ENCODE measurements at regions not wholly inside any gene's neighbourhood (a gene's known extent, or its start where the extent isn't known, plus 50 kb on each side); places are given as distances from the start of the nearest gene placed in this dataset.
"Not testable (repeated sequence)": the region's sequence is repeated elsewhere in the genome, so short reads cannot be mapped to it uniquely, and the experiment has no call there.

GRCh38 chr4:66225539-66225938, 555.2 kb upstream of the EPHA5 start:
- DNase-seq, result no peak

DNA sequence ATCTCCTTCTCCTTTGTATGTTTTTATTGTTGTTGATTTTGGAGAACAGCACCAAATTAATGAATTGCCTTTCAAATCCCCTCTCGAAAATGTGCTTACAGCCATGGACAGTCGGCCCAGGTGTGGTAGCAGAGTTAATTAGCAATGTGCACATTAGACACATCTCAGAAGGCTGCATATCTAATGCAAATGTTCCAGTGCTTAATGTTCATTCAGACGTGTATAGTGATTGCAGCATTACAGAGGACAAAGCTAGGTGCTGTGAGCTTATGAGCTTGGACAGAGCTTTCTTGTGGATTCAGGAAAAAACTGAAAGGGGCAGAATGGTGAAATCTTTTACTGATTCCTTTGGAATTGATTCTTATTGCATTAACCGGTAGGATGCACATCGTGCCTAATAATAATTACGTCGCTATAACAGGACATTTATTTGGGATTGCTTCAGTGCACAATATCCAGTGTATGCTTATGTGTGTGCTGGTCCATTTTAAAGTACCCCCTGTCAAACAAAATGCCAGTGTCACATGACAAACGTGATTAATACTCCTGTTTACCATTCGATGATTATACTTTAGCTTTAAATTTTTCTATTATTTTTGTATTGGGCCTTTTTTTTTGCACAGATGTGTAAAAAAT, 552.9 kb upstream of the EPHA5 start:
- DNase-seq, result no peak

DNA sequence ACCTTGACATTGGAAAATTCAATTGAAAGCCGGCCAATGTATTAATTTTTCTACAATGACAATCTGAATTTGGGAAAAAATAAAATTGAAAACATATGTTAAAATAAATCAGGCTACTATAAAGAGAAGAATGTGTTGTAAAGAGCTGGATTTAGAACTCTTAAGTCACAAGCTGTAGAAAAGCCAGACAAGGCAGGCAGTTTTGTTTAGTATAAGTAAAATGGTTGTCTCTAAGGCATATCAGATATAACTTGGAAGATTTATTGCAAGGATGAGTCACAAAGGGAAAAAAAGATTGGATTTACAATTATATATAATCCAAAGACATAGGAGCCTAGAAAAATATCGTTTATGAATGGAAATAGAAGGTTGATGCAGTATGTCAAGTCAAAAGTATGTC, 549.1 kb upstream of the EPHA5 start:
- DNase-seq, result no peak

GRCh38 chr4:66216252-66216651, 546.0 kb upstream of the EPHA5 start:
- DNase-seq, result no peak

DNA sequence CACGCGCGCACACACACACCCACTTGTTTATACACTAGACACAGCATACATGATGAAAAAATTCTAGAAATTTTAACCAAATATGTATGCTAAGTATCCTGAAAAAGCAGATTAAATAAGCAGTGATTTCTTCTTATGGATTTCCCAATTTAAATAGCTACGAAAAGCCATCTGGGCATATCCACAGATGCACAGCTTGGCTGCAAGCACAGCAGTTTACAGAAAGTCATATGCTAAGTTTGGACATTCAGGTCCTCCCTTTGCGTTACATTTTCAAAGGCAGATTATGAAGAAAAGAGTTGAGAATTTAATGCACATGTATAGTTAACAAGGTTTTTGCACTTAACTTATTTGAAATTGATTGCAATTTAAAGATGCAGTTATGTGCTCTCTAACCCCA, 542.2 kb upstream of the EPHA5 start:
- DNase-seq, result no peak

GRCh38 chr4:66204534-66205247, 534.4 kb upstream of the EPHA5 start:
- no peak for DNase-seq

- DNase-seq, result no peak
Measured at GRCh38 chr4:66202870-66203269, 532.6 kb upstream of the EPHA5 start.

DNA sequence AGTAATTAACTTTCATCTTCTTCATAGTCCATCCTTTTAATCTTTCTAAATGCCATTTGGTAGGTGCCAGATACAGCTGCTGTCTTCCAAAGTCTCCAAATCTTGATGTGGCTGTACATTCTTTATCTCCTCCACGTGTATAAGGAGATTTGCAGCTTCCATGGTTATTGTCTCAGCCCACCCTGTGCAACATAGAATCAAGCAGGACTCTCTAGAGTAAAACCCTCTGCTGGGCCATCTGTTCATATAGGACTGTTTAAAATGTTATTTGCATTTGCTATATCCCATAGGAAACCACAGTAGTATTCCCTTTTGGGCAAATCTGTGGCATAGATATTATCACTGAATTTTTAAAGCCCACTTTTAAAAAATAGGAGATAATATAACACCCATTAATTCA, 527.2 kb upstream of the EPHA5 start:
- no peak for DNase-seq

- no peak for DNase-seq
Measured at GRCh38 chr4:66193487-66193886, 523.2 kb upstream of the EPHA5 start.

DNA sequence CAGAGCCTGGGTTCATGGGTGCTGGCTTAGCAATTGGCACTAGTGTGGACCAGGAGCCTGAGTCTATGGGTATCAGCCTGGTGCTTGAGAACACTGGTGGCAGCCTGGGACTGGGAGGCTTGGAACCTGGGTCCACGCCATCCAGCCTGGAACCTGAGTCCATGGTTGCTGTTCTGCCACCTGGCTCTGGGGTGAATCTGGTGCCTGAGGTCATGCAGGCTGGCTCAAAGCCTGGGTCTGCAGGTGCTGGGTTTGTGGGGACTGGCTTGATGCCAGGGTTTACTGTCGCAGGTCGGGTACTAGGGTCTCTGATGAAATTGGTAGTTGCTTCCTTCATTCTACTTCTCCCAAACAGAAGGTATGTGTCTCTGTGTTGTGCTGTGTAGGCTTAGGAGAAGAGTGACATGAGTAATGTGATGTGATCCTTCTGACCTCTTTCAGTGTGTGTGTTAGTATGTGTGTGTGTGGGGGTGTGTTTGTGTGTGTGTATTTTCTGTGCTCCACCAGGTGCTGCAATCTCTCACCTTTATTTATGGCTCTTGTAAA, 517.0 kb upstream of the EPHA5 start:
- DNase-seq, result no peak

DNA sequence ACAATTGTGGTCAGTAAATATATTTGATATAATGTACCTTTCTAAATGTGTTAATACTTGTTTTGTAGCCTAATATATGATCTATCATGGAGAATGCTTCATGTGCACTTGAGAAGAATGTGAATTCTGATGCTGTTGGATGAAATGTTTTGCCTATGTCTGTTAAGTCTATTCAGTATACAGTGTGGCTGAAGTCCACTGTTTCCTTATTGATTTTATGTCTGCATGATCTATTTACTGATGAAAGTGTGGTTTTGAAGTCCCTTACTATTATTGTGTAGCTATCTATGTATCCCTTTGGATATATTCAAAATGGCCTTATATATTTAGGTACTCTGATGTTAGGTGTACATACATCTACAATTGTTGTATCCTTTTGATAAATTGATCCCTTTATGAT, 515.8 kb upstream of the EPHA5 start:
- no peak for DNase-seq

GRCh38 chr4:66182636-66183035, 512.3 kb upstream of the EPHA5 start:
- DNase-seq, result no peak

- DNase-seq, result no peak
Measured at GRCh38 chr4:66178906-66179305, 508.6 kb upstream of the EPHA5 start.

DNA sequence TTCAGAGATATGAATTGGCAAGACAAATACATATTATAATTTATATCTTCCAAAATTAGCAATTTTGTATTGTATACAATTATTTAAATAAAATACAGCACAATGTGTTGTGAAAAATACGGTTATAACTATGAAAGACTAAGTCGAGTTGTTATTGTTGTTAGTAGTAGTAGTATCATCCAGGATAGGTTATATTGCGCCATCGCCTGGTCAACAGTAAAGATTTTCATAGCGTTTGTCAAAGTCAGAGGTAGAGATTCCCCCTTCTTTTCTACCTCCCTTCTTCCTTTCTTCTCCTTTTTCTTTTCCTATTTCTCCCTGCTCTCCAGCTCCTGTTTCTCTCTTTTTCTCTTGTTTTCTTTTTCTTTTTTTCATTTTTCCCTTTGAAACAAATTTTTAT, 499.1 kb upstream of the EPHA5 start:
- no peak for DNase-seq

GRCh38 chr4:66164869-66165268, 494.6 kb upstream of the EPHA5 start:
- no peak for DNase-seq

DNA sequence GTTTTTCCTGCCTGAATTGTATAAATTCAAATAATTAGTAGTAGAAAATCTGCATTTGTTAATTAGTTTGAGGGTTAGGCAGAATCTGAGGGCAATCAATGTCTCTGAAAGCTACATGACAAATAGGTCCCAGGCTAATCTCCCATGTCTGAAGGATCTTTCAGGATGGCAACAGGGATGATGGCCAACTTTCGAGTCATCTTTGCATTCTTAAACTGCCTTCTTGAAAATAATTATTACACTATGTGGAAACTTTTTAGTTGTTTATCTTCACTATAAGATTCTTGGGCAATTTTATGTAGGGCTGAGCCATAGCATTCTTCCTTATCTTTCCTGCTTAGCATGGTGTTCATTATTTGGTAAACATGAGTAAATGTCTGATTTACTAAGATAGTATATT, 490.3 kb upstream of the EPHA5 start:
- no peak for DNase-seq

- no peak for DNase-seq
Measured at GRCh38 chr4:66157594-66157993, 487.3 kb upstream of the EPHA5 start.

GRCh38 chr4:66130042-66130441, 459.8 kb upstream of the EPHA5 start:
- DNase-seq, result no peak

DNA sequence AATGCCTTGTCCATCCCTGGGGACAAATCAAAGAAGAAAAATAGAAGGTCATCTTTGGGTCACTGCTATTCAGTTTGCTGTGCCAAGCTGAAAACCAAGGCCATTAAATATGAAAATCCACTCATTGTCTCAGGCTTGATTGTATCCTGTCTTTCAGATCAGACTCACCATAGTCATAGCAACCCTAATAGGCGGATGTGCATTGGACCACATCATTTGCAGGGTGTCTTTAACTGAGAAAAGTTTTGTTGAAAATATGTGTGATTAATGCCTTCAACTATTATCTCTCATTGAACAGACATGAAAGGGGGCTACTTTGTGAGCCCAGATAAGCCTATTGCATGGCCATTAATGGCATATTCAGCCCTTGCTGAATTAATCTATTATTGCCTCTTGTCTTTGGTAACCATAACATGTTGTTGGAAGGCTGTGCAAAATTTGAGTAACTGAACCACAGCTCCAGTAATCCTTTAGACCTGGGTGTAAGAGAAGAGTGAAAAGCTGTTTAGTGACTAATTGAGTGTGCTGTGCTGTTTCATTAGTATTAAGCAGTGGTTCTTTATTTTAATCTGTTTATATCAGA, 453.6 kb upstream of the EPHA5 start:
- DNase-seq, result no peak

DNA sequence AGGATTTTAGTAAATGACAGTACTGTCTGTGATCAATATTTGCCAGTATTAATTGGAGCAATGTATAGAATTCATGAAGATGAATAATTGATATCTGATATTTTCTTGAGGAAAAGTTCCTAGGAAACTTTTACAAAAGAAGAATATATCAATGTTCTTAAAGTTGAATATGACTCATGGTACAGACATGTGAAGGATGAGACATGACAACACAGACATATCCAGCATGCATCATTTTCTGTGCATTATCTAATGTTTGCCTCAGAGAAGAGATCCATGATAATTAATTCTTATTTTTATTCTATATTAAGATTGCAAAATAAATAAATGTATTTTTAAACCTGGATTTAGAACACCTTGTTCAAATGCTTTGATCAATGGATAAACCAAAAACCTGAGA, 452.9 kb upstream of the EPHA5 start:
- DNase-seq, result no peak

DNA sequence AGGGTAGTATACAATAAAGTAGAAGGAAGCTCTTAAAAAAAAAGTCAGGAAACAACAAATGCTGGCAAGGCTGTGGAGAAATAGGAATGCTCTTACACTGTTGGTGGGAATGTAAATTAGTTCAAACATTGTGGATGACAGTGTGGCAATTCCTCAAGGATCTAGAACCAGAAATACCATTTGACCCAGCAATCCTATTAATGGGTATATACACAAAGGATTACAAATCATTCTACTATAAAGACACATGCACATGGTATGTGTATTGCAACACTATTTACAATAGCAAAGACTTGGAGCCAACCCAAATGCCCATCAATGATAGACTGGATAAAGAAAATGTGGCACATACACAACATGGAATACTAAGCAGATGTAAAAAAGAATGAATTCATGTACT, 444.9 kb upstream of the EPHA5 start:
- not testable (repeated sequence) for DNase-seq

DNA sequence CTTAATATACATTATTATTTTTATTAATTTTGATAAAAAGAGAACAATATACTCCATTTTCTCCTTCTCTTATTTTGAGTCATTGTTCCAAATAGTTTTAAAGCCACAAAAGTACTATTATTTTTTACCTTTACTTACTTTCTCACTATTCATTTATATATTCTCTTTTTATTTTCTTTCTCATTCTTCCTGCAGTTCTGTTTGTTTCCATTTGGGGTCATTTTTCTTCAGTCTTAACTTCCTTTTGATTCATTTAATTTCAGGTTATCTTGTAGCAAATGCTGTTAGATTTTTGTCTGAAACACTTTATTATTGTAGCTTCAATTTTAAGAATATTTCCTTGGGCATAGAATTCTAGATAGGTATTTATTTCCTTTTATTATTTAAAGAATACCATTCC, 438.6 kb upstream of the EPHA5 start:
- no peak for DNase-seq

GRCh38 chr4:66097218-66097617, 426.9 kb upstream of the EPHA5 start:
- no peak for DNase-seq

DNA sequence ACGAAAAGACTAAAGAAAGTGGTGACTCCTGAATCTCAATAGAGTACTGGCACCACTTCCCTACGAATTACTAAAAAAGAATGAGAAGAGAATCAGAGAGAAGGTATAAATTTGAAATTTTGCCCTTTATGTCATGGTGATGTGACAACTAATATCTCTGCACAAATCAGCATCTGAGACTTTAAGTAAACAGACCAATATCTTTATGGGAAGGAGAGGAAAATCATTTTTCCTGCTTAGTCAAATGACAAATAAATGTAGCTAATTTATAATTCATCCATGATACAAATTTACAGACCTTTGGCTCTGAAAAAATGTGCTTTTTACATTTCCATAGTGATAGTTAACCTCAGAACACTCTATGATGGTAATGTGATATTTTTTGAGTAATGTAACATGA, 424.8 kb upstream of the EPHA5 start:
- no peak for DNase-seq

All from suppressor macrophage treated with lipopolysaccharide for 4 hours (primary cell).